ENCODE measurements at regions not wholly inside any gene's neighbourhood (a gene's known extent, or its start where the extent isn't known, plus 50 kb on each side); places are given as distances from the start of the nearest gene placed in this dataset.

DNA sequence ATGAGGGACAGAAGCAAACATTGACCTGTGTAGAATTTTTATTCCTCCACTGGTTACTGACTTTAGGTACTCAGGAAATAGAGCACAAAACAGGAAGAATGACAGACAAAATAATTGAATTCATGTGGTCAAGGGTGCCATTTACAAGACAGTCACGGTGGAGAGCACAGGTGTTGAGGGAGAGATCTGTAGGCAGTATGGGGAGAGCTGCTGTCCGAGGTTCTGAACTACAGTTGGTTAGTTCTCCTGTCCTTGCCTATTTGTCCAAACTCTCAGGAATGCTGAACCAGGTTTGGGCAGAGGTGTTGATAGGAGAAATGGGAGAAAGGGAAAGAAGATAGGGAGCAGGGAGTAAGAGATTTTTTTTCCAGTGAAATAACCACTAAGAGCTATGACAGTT lies 178.5 kb upstream of the ZBTB20 start:
- Histone ChIP-seq H3K4me3 (ENCODE audit: low read depth, low read length) (no peak overlapping the region), H3K36me3 (ENCODE audit: control insufficient read depth, insufficient read depth, low read length) (no peaks in the 10 kb centered on the region), H3K9me3 (no peaks in the 10 kb centered on the region), H3K27me3 (replicated peaks; ENCODE audit: control insufficient read depth, insufficient read depth, low read length) (no peaks in the 10 kb centered on the region), H3K4me1 (no peaks in the 10 kb centered on the region)
- no peak overlapping the region for H3K4me3 Mint-ChIP-seq (ENCODE audit: unreplicated experiment)
- TF ChIP-seq, protein P1, sequence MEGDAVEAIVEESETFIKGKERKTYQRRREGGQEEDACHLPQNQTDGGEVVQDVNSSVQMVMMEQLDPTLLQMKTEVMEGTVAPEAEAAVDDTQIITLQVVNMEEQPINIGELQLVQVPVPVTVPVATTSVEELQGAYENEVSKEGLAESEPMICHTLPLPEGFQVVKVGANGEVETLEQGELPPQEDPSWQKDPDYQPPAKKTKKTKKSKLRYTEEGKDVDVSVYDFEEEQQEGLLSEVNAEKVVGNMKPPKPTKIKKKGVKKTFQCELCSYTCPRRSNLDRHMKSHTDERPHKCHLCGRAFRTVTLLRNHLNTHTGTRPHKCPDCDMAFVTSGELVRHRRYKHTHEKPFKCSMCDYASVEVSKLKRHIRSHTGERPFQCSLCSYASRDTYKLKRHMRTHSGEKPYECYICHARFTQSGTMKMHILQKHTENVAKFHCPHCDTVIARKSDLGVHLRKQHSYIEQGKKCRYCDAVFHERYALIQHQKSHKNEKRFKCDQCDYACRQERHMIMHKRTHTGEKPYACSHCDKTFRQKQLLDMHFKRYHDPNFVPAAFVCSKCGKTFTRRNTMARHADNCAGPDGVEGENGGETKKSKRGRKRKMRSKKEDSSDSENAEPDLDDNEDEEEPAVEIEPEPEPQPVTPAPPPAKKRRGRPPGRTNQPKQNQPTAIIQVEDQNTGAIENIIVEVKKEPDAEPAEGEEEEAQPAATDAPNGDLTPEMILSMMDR (IDR thresholded peaks at IDR 0.05; ENCODE audit: insufficient read depth in 1 of 2, low read depth in 1 of 2, low read length in 1 of 2, severe bottlenecking in 1 of 2, unreplicated experiment in 1 of 2): no peak
- peaks cover 2% of the 10 kb centered on the region for H3K27me3 Mint-ChIP-seq (ENCODE audit: insufficient read depth, unreplicated experiment)
- POLR2A ChIA-PET: no interaction called here
- CTCF ChIA-PET: no interaction called here
- intact Hi-C loops (cut with micrococcal nuclease; ENCODE audit: unreplicated experiment): no loop called here
- no peaks in the 10 kb centered on the region for H3K36me3 Mint-ChIP-seq (ENCODE audit: insufficient read depth, unreplicated experiment)
- no peaks in the 10 kb centered on the region for H3K9me3 Mint-ChIP-seq (ENCODE audit: unreplicated experiment)
- no TSS peak for BruUV-seq (replicated peaks)
- H3K27ac Mint-ChIP-seq (ENCODE audit: unreplicated experiment): no peak overlapping the region
- peak; percentile 40 to 48 for DNase-seq
- no peaks in the 10 kb centered on the region for H3K4me1 Mint-ChIP-seq (ENCODE audit: low read depth, unreplicated experiment)

DNA sequence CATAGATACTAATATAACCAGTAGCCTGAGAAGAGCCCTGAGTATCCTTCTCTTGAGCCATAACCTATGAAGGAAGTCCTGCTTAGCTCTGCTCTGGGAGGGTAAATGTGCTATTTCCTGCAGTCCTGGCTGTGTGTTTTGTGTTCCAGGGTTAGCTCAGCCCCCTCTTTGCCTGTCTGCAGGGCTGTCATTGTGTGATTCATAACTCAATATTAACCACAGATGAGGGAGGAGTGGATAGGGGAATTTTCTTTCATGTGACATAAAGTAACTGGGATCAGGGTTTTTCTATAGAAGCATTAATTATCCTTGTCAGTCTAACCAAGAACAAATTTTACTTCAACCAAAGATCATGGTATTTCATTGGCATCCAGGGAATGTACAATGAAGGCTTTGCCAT lies 183.3 kb upstream of the ZBTB20 start:
- H3K9me3 Mint-ChIP-seq (ENCODE audit: unreplicated experiment): no peaks in the 10 kb centered on the region
- ChIA-PET CTCF (no interaction called here), POLR2A (no interaction called here)
- Histone ChIP-seq H3K4me1 (no peaks in the 10 kb centered on the region), H3K27me3 (replicated peaks; ENCODE audit: control insufficient read depth, insufficient read depth, low read length) (no peaks in the 10 kb centered on the region), H3K9me3 (no peaks in the 10 kb centered on the region), H3K4me3 (ENCODE audit: low read depth, low read length) (no peak overlapping the region), H3K36me3 (ENCODE audit: control insufficient read depth, insufficient read depth, low read length) (no peaks in the 10 kb centered on the region)
- TF ChIP-seq, protein P1 (IDR thresholded peaks at IDR 0.05; ENCODE audit: insufficient read depth in 1 of 2, low read depth in 1 of 2, low read length in 1 of 2, severe bottlenecking in 1 of 2, unreplicated experiment in 1 of 2): no peak
- intact Hi-C loops (cut with micrococcal nuclease; ENCODE audit: unreplicated experiment): no loop called here
- H3K27me3 Mint-ChIP-seq (ENCODE audit: insufficient read depth, unreplicated experiment): peaks cover 5% of the 10 kb centered on the region
- H3K4me1 Mint-ChIP-seq (ENCODE audit: low read depth, unreplicated experiment): no peaks in the 10 kb centered on the region
- DNase-seq: no peak
- BruUV-seq (replicated peaks): no TSS peak
- H3K36me3 Mint-ChIP-seq (ENCODE audit: insufficient read depth, unreplicated experiment): no peaks in the 10 kb centered on the region
- no peak overlapping the region for H3K4me3 Mint-ChIP-seq (ENCODE audit: unreplicated experiment)
- H3K27ac Mint-ChIP-seq (ENCODE audit: unreplicated experiment): no peak overlapping the region

DNA sequence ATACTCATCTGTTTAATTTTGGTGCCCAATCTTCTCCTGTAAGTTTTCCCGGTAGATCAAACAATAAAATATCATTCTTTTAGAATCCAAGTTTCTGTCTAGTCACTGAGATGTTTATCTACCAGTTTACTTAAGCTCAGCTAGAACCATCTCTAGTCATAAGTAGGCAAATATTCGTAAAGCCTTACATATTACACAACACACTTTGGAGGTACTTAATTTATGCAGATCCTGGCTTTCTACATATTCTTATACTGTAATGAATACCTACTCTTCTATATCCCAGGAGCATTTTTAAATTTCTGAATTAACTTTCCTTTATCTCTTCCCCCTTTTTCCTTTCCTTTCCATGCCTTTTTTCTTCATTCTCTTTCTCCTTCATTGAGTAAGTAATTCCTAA lies 185.9 kb upstream of the ZBTB20 start:
- Mint-ChIP-seq H3K4me3 (ENCODE audit: unreplicated experiment) (no peak overlapping the region), H3K27ac (ENCODE audit: unreplicated experiment) (no peak overlapping the region), H3K36me3 (ENCODE audit: insufficient read depth, unreplicated experiment) (no peaks in the 10 kb centered on the region), H3K9me3 (ENCODE audit: unreplicated experiment) (no peaks in the 10 kb centered on the region), H3K4me1 (ENCODE audit: low read depth, unreplicated experiment) (no peaks in the 10 kb centered on the region), H3K27me3 (ENCODE audit: insufficient read depth, unreplicated experiment) (peaks cover 5% of the 10 kb centered on the region)
- BruUV-seq (replicated peaks): no TSS peak
- no peaks in the 10 kb centered on the region for H3K9me3 ChIP-seq
- TF ChIP-seq, protein P1 (IDR thresholded peaks at IDR 0.05; ENCODE audit: insufficient read depth in 1 of 2, low read depth in 1 of 2, low read length in 1 of 2, severe bottlenecking in 1 of 2, unreplicated experiment in 1 of 2): no peak
- H3K36me3 ChIP-seq (ENCODE audit: control insufficient read depth, insufficient read depth, low read length): no peaks in the 10 kb centered on the region
- no peak for DNase-seq
- H3K4me1 ChIP-seq: no peaks in the 10 kb centered on the region
- POLR2A ChIA-PET: no interaction called here
- H3K27me3 ChIP-seq (replicated peaks; ENCODE audit: control insufficient read depth, insufficient read depth, low read length): no peaks in the 10 kb centered on the region
- CTCF ChIA-PET: no interaction called here
- intact Hi-C loops (cut with micrococcal nuclease; ENCODE audit: unreplicated experiment): no loop called here
- H3K4me3 ChIP-seq (ENCODE audit: low read depth, low read length): no peak overlapping the region
